HL-60 (cell line): ENCODE measurements at regions not wholly inside any gene's neighbourhood (a gene's known extent, or its start where the extent isn't known, plus 50 kb on each side); places are given as distances from the start of the nearest gene placed in this dataset.

Experiments used
- DNase-seq, 2 experiments: peaks; one replicate each; pipeline ENCODE4 v3.0.0-alpha.2; 2010 to 2020; ENCODE audit warnings: low read depth in 1 of 2, low spot score in 1 of 2
- H3K27ac ChIP-seq: fragments of 250-450 bp; sonication (Bioruptor Pico); replicated peaks from 2 replicates; pipeline ENCODE4 v1.5.1; 2020; ENCODE audit warnings: mild to moderate bottlenecking, moderate library complexity
- H3K27me3 ChIP-seq: fragments of 250-450 bp; sonication (Bioruptor Pico); 2 replicates; pipeline ENCODE4 v1.5.1; 2021; ENCODE audit warnings: mild to moderate bottlenecking, moderate library complexity; ENCODE audit not compliant: insufficient read depth, poor library complexity, severe bottlenecking
- H3K4me3 ChIP-seq: replicated peaks from 2 replicates; pipeline ENCODE4 v1.5.1; 2011; ENCODE audit warnings: mild to moderate bottlenecking, control low read depth, low read length; ENCODE audit not compliant: insufficient read depth
- CTCF ChIP-seq: IDR thresholded peaks from one replicate; pipeline ENCODE4 v1.5.1; 2011; ENCODE audit warnings: low read length, control low read depth, inconsistent platforms; ENCODE audit not compliant: insufficient read depth
- GABPA ChIP-seq: IDR thresholded peaks from 2 replicates; pipeline ENCODE4 v1.6.1; 2012; ENCODE audit warnings: low read depth
- POLR2AphosphoS5 ChIP-seq: IDR thresholded peaks from 2 replicates; pipeline ENCODE4 v1.6.1; 2012; ENCODE audit warnings: low read depth
- SPI1 ChIP-seq: IDR thresholded peaks from 2 replicates; pipeline ENCODE4 v1.6.1; 2012; ENCODE audit warnings: low read depth, mild to moderate bottlenecking, borderline replicate concordance
- TF ChIP-seq, protein P1 (sequence below): IDR thresholded peaks from 2 replicates; pipeline ENCODE4 v1.6.1; 2012; ENCODE audit warnings: low read depth; ENCODE audit not compliant: insufficient replicate concordance

GRCh38 chr1:2911421-2912178 lies 109.7 kb upstream of the ACTRT2 start:
- TF ChIP-seq GABPA = no peak
- no peak for TF ChIP-seq CTCF
- TF ChIP-seq, protein P1, sequence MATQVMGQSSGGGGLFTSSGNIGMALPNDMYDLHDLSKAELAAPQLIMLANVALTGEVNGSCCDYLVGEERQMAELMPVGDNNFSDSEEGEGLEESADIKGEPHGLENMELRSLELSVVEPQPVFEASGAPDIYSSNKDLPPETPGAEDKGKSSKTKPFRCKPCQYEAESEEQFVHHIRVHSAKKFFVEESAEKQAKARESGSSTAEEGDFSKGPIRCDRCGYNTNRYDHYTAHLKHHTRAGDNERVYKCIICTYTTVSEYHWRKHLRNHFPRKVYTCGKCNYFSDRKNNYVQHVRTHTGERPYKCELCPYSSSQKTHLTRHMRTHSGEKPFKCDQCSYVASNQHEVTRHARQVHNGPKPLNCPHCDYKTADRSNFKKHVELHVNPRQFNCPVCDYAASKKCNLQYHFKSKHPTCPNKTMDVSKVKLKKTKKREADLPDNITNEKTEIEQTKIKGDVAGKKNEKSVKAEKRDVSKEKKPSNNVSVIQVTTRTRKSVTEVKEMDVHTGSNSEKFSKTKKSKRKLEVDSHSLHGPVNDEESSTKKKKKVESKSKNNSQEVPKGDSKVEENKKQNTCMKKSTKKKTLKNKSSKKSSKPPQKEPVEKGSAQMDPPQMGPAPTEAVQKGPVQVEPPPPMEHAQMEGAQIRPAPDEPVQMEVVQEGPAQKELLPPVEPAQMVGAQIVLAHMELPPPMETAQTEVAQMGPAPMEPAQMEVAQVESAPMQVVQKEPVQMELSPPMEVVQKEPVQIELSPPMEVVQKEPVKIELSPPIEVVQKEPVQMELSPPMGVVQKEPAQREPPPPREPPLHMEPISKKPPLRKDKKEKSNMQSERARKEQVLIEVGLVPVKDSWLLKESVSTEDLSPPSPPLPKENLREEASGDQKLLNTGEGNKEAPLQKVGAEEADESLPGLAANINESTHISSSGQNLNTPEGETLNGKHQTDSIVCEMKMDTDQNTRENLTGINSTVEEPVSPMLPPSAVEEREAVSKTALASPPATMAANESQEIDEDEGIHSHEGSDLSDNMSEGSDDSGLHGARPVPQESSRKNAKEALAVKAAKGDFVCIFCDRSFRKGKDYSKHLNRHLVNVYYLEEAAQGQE = no peak
- TF ChIP-seq POLR2AphosphoS5 = no peak
- no peak for TF ChIP-seq SPI1
- H3K27ac ChIP-seq = no peak overlapping the region
- no peak overlapping the region for H3K4me3 ChIP-seq
- no peaks in the 10 kb centered on the region for H3K27me3 ChIP-seq
- DNase-seq = no peak

- no peak for DNase-seq
- H3K27ac ChIP-seq = no peak overlapping the region
- no peak overlapping the region for H3K4me3 ChIP-seq
- no peak for TF ChIP-seq CTCF
- no peak for TF ChIP-seq SPI1
- TF ChIP-seq, protein P1 = no peak
- no peak for TF ChIP-seq GABPA
- no peak for TF ChIP-seq POLR2AphosphoS5
- no peaks in the 10 kb centered on the region for H3K27me3 ChIP-seq
Measured at GRCh38 chr1:2912424-2913061, 108.7 kb upstream of the ACTRT2 start.

- no peak for DNase-seq
- H3K27ac ChIP-seq = no peak overlapping the region
- H3K4me3 ChIP-seq = no peak overlapping the region
- no peaks in the 10 kb centered on the region for H3K27me3 ChIP-seq
- TF ChIP-seq CTCF (no peak), SPI1 (no peak), GABPA (no peak), POLR2AphosphoS5 (no peak)
- TF ChIP-seq, protein P1 = no peak
Measured at GRCh38 chr1:2913091-2913490, 108.2 kb upstream of the ACTRT2 start.
